HG03342 (cell line): ENCODE measurements at regions not wholly inside any gene's neighbourhood (a gene's known extent, or its start where the extent isn't known, plus 50 kb on each side); places are given as distances from the start of the nearest gene placed in this dataset.

Experiments
- ATAC-seq: cut with Tn5 transposase; IDR thresholded peaks from one replicate; pipeline ENCODE4 v1.9.1; 2021; ENCODE audit warnings: mild to moderate bottlenecking, moderate library complexity; ENCODE audit not compliant: unreplicated experiment

DNA sequence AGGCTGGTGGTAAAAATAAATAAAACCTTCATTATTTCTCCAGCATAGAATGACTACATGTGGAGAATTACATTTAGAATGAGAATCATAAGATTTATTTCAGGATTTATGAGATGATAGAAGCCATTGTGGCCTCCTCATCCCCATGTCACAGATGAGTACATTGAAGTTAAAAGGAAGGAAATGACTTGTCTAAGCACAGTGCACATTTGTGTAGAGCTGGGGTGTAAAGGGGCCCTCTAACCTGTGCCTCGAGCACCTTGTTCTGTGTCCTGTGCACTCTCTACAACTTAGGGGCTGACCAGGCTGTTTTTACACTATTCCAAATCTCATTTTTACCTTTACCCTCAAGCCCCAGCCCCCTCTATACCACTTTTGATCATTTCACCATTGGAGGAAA, 179.4 kb downstream of the RHOU start:
- ATAC-seq = no peak

DNA sequence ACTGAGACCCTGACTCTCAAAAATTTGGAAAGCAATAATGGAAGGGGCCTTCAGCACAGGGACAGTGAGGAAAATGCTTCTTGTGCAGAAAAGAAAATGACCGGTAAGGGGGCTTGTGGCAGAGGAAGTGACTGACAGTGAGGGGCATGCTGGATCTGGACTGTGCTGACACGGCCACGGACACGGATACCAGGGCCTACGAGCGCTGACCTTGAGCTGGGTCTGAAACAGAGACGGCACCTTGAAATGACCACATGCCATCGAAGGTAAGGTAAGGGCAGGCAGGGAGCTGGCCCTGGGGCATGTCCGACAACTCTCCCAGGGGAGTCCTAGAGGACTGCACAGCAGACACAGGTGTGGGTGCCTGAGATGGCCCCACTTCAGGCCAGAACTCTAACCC, 182.1 kb downstream of the RHOU start:
- no peak for ATAC-seq

DNA sequence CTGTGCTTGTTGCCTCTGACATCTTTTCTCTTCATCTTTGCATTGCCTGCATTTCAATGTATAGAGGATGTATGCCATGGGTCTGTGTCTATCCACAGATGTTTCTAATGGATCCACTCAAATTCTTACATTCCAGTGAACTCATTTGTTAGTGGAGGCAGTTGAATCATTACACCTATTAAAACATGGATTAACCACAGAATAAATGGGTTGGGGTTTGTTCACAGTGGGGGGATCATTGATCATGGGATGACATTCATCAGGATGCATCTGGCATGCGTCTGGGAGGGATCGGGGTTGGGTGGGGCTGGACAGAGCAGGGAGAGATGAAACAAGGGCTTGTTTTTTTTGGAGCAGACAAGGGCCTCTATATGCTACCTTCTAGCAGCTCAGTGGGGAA, 182.5 kb downstream of the RHOU start:
- ATAC-seq = no peak

DNA sequence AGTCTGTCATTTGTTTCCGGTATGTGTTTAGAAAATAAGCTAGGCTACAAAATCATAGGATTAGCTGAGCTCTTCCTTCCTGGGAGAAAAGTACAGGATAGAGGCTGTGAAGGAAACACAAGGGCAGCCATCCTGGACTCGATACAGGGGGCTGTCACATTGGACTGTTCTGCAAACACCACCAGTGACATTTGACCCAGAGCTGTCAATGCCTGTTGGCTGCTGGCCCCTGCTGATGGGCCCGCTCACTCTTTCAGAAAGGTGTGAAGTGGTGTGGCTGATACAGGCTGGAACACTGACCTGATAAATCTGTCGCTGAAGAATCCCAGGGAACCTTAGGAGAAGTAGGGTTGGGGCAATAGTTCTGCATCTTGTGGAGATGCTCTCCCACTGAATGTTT, 183.1 kb downstream of the RHOU start:
- no peak for ATAC-seq

DNA sequence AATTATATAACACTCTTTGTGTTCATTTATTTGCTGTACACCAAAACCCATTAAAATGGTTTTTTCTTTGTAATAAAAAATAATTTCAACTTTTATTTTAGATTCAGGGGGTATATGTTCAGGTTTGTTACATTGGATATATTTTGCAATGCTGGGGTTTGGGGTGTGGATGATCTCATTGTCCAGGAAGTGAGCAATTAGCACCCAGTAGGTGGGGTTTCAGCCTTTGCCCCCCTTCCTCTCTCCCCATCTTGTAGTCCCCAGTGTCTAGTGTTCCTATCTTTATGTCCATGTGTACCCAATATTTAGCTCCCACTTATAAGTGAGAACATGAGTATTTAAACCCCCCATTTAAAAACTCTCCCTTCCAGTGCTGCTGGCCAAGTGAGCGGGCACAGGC, 184.6 kb downstream of the RHOU start:
- ATAC-seq = no peak

DNA sequence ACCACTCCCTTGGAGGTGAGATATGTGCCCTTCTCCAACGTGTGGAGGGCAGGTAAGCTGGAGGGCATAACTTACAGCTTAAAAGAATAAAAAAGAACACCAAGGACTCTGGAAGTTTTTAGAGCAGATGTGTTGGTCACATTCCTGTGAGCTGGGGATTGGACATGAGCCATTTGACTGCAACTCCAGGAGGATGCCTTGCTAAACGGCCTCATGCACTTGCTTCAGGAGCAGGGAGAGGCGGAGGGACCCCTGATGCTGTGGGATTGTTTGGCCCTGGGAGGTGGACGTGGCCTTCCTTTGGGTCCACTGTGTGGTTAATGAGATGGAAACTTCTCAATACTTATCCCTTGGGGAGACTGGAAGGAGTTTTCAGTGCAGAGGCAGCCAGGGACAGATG, 185.6 kb downstream of the RHOU start:
- ATAC-seq = no peak

DNA sequence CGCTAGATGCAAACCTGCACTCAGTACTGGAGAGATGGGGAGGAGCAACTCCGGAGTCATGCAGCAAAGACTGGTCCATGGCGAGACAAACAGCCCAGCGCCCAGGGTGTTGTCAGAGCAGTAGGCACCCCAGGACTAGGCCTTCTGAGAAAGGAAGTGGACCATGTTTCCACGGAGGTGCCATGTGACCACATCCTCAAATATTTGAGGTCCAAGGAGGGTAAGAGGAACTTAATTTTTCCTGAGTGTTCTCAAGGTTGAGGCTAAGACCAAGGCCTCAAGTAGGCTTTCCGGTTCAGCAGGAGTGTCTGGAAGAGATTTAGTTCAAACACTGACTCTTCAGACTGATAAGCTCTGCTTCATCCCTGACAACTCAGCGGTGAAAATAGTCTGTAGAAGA, 186.2 kb downstream of the RHOU start:
- no peak for ATAC-seq

DNA sequence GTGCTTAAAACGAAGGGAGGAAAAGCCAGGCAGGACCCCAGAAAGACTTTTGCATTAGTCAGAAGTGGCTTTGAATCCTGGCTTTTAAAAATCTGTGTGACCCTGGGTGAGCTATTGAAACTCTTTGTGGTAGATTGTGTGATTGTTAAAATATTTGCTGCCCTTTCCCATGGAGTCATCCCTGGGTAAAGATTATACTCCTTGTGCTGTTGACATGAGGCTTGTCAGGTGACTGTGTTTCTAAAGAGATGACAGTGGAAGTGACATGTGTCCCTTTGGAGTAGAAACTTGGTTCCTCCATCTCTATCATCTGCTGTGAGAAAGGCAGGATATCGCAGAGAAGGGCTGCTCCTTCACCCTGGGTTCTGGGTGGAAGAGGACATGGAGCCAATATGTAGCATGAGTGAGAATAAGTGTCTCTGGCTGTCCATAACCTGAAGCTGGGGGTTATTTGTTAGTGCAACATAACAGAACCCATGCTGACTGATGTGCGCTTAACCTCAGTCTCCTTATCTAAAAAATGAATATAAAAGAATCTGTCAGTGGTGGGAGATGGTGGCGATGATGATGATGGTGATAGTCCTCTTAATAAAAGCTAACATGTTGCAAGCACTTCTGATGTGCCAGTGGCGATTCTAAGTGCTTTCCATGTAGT, 187.6 kb downstream of the RHOU start:
- ATAC-seq = no peak

DNA sequence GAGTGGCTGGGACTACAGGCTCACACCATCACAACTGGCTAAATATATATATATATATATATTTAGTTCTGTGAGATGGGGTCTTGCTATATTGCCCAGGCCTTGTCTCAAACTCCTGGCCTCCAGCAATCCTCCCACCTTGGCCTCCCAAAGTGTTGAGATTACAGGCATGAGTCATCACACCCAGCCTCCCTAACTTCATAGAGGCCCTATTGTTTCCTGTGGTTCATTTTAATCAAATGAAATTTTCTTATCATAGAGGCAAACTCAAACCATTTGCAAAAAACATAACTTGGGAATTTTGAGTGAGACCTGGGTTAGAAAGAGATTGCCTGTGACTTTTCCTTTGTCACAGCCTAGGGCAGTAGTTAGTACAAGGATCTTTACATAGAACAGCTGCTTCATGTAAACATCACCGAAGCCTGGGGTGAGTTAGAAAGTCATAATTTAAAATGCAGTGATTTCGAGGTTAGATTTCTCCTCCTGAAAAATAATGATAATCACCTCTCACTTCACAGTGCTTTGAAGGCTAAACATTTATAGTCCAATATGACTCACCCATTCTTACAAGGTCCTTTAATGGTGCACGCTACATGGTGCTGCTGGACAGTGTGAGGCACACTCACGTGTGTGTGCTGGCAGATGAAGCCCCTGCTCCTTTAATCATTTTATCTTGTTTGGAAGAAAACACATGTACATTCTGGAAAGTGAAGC, 188.9 kb downstream of the RHOU start:
- ATAC-seq = no peak

DNA sequence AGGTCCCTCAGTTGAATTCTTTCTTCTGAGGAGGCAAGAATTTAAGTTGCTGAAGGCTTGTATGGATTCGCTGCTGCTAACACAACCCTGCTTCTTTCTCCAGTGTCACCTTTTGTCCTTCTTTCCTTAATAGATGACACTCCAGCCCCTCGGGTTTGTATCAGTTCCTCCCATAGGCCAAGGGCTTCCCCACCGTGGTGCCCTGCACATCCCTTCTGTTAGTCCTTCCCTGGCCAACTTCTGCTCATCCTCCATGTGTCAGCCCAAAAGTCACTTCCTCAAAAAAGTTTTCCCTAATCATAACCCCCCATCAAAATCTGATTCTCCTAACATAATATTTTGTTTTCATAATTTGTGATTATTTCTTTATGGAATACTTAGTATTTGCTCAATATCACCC, 190.4 kb downstream of the RHOU start:
- ATAC-seq = no peak

DNA sequence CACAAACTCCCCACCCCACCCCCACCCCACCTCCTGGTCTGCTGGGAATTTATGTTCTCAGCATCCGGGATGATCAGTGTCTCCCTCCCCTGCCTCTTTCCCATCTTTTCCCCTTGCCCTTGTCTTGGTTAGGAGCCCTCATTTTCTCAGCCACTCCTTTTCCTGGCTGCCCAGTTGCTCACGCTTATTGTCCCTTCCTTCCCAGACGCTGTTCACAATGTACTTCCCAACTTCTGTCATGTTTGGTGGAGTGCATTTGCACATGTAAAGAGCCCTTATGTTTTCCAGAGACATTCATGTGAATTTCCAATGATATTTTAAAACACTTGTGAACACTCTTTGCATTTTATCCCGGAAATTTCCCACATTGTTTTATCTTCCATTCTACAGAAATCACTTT, 192.1 kb downstream of the RHOU start:
- no peak for ATAC-seq

DNA sequence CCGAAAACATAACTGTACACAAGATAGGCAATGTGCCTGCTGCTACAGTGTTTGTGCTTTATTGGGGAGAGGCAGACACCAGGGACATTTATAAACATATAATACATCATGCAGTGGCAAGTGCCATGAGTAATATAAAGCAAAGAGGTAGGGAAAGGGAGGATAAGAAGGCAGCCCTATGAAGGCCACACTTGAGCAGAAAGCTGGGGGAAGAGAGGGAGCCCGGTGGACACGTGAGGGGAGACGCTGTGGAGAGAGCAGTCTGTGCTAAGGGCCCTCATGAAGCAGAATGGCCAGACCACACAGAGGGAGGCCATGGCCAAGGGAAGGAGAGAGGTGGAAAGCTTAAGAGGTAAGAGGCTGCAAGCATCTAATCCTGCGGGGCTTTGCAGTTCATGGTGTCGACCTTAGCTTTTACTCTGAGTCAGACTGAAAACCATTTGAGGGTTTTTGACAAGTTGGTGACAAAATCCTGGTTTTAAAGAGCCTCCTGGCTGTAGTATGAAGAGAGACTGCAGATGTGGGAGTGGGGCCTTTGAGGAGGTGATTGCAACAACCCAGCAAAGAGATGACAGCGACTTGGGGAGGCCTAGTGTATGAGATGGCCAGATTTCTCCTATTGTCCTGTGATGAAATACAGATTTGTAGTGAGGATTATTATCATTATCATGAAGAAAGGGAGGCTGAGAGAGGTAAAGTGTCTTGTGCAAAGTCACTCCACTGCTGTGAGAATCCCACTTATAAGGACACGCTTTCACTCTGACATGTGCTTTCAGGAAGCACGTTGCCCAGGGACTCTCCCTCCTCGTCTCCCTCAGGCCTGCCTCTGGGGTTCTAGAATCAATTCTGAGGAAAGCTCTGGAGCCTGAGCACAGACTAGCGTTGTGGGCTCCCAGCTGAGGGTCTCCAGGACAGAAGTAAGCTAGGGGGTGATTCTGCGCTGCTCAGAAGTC, 192.9 kb downstream of the RHOU start:
- ATAC-seq = no peak

DNA sequence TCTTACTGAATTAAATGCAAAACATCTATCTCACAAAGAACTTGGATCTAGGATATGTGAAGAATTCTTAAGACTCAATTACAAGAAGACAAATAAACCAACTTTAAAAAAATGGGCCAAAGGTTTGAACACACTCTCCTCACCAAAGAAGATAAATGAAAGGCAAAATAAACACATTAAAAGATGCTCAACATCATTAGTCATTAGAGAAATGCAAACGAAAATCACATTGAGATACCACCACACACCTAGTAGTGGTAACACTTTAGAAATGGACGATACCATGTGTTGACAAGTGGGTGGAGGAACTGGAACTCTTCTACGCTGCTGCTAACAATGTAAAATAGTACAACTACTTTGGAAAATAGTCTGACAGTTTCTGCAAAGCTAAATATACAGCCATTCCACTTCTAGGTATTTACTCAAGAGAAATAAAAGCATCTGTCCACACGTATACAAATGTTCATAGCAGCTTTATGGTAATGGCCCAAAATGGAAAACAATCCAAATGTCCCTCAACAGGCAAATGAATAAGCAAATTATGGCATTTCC, 194.3 kb downstream of the RHOU start:
- ATAC-seq = no peak

DNA sequence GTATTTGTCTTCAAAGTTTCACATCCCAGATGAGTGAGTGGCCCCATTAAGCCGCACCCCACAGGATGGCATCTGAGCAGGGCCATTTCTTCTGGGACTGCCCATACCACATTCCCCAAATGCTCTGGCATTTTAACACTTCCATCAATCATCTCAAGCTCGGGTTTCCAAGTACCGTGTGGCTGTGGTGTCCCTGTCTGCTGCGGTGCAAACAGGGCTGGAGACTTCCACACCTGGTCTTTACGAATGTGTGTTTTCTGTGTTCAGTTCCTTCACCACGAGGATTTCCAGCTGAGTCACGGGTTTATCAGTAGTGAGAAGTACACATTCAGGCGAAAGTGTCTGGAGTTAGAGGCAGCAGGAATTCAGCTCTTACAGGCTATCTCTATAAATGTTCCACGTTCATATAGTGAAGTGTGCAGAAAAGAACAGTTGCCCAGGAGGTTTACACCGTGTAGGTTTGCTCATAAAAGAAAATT, 195.2 kb downstream of the RHOU start:
- ATAC-seq = no peak

DNA sequence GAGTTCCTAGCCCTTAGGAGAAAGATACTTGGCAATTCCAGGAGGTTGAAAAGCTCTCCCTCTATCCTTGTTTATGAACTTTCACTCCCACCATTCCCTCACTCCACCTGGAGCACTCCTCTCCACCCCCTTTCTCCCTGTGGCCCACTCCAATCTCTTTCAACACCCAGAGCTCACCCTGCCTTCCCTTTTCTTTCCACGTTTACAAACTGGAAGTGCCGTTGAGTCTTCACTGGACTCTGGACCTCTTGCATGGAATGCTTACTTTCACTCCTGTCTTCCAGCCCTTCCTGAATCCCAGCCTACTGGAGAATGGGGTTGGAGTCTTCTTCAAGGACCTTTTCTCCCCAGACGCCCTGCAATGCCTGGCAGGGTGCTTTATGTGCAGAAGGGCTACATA, 198.5 kb downstream of the RHOU start:
- ATAC-seq = no peak

DNA sequence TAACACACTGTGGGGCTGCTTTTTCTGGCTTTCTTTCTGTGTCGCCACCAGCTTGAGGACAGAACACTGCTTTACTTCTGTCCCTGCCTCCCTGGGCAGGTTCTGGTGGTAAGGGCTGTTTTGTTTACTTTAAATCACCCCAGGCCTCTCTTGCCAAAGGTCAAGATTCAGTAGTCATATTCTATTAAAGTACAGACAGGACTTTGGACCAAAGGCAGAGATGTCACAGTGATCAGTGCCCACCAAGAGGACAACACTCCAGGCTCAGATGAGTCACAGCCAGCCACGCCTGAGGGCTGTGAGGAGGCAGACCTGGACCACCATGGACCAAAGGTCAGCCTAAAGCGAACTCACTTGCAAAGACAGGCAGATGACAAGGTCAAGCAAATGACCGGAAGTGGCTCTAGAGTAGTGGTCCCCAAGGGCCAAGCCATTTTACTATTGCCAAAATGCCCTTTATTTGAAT, 200.0 kb downstream of the RHOU start:
- ATAC-seq = no peak

DNA sequence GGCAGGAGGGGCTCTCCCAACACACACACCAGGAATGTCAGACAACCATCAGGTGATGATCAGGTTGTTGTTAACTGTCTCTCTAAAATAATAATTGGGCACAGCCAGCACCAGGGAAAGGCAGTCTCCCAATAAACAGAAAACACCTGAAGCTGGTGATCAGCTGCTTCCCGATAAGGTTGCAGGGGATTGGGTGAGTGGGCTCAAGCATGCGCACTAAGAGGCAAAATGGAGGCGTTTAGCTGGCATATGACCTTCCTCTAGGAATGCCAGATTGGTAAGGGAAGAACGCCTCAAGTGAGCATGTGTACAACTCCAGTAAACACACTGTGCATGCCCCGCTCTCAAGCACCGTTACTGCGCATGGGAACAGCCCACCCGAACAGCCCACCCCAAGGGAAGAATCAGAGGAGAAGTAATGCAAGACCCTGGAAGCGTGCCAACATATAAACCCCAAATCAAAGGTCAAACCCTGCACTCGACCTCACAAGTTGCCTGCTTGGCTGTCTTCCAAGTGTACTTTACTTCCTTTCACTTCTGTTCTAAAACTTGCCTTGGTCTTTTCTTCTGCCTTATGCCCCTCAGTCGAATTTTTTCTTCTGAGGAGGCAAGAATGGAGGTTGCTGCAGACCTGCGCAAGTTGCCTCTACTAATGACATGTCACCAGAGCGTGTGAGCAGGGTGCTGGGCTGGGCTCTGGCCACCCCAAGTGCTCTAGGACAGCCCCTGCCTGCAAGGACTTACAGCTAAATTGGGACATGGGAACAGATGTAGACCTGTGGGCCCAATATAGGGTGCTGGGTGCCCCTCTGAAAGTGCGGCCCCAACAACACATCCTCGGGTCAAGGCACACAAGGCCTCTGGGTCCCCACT, 200.8 kb downstream of the RHOU start:
- no peak for ATAC-seq

DNA sequence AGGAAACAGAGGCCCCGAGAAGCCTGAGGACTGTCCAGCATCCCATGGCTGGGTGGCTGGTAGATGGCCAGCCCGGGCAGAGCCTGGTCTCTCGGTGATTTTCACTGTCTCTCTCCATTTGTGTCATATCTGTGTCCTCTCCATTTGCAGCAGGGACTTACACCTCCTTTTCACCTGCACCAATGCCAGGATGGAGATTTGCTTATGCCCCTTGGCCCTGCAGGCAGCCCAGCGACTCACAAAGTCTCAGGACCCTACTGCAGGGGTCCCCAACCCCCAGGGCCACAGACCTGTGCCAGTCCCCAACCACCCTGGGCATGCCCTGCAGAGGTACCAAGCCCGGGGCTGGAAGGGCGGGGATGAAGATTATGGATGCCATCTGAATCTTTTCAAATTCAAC, 201.6 kb downstream of the RHOU start:
- no peak for ATAC-seq

DNA sequence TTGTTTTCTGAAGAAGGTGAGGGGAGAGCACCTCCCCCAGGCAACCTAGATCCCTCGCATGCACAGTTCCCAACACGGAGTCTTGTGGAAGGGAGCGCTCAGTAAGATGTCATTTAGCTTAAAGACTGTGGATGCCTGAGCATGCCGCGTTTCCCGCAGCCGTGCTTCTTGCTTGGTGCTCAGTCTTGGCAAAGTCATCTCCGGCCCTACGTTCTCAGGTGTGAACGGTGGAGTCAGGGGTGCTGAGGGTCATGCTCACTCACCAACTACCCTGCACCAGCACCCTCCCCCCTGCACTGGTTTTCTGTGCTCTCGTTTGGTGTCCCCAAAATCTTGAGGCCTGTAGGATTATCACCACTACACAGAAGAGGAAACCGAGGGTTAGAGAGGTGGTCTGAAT, 202.1 kb downstream of the RHOU start:
- ATAC-seq = no peak

DNA sequence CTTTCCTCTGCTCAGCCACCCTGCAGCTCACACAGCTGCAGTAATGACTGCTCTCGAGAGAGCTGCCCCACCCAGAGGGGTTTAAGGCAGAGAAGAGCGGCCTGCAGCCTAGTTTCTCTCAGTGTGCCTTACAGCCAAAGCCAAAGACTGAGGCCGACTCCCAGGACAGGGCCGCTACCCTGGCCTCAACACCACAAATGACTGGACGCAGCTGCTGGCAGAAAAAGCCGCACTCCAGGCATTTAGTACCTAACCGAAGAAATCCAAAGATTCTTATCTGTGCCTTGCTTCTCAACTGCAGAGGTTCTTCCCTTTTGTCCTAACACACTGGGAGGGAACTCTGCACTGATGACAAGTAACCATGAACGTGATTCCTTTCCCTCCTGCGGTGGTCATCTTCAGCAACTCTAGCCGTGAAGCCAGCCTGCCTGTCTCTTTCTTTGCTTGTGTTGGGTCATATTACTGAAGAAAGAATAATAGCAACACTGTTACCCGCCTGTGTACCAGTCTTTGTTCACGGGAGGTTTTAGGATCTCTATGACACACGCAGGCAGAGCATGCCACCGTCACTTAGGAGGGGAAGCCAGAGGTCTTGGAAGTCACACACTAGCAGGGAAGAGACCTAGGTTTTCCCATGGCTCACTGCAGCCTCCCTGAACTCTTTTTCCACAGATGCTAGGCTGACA, 202.7 kb downstream of the RHOU start:
- no peak for ATAC-seq
